PC-9 (cell line): ENCODE measurements at regions not wholly inside any gene's neighbourhood (a gene's known extent, or its start where the extent isn't known, plus 50 kb on each side); places are given as distances from the start of the nearest gene placed in this dataset.

Experiments used
- EZH2 ChIP-seq: fragments of 200-600 bp; sonication (generic); IDR thresholded peaks from 2 replicates; pipeline ENCODE4 v1.8.0; 2017; ENCODE audit warnings: antibody characterized with exemption, low read depth
- TF ChIP-seq, protein P1 (sequence below): fragments of 200-600 bp; sonication (generic); conservative IDR thresholded peaks from 2 replicates; pipeline ENCODE4 v1.6.1; 2017; ENCODE audit warnings: mixed run types, antibody characterized with exemption, mild to moderate bottlenecking, moderate library complexity

DNA sequence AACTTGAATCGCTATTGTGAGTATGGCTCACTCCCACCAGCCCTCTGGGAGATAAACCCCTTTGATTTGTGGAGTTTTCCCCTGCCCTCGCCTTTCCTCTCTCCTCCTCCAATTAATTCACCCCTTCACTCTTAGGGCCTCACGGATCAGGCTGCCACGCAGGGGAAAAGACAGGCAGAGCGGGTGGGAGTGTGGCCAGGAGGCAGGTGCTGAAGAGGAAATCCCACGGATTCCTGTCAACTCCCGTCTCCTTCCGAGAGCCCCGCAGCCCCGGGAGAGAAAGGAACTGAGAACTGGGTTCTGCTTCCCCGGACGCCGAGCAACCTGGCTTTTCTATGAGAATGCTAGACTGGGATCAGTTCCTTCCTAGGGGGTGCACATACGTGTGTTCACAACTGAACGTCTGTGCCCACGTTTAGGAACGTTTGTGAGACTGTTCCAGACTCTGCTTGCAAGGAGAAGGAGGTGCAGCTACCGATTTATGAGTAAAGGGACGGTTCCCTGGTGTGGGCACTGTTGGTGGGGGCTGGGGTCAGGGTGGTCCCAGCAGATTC, 314.5 kb upstream of the TLE4 start:
- TF ChIP-seq, protein P1, sequence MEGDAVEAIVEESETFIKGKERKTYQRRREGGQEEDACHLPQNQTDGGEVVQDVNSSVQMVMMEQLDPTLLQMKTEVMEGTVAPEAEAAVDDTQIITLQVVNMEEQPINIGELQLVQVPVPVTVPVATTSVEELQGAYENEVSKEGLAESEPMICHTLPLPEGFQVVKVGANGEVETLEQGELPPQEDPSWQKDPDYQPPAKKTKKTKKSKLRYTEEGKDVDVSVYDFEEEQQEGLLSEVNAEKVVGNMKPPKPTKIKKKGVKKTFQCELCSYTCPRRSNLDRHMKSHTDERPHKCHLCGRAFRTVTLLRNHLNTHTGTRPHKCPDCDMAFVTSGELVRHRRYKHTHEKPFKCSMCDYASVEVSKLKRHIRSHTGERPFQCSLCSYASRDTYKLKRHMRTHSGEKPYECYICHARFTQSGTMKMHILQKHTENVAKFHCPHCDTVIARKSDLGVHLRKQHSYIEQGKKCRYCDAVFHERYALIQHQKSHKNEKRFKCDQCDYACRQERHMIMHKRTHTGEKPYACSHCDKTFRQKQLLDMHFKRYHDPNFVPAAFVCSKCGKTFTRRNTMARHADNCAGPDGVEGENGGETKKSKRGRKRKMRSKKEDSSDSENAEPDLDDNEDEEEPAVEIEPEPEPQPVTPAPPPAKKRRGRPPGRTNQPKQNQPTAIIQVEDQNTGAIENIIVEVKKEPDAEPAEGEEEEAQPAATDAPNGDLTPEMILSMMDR, result no peak
- TF ChIP-seq EZH2, result no peak
